Glutamatergic neuron (in vitro differentiated cells): ENCODE measurements at regions not wholly inside any gene's neighbourhood (a gene's known extent, or its start where the extent isn't known, plus 50 kb on each side); places are given as distances from the start of the nearest gene placed in this dataset.

Experiments used
- DNase-seq: peaks from one replicate; pipeline ENCODE4 v3.0.0; 2022
- H3K27ac Mint-ChIP-seq: one replicate; pipeline ENCODE4 v1.8.0; 2020; ENCODE audit warnings: mild to moderate bottlenecking, mixed read lengths, inconsistent platforms; ENCODE audit not compliant: unreplicated experiment
- H3K27me3 Mint-ChIP-seq: one replicate; pipeline ENCODE4 v1.8.0; 2020; ENCODE audit warnings: mild to moderate bottlenecking, moderate library complexity, mixed read lengths, inconsistent platforms; ENCODE audit not compliant: unreplicated experiment
- H3K36me3 Mint-ChIP-seq: one replicate; pipeline ENCODE4 v1.8.0; 2020; ENCODE audit warnings: mild to moderate bottlenecking, mixed read lengths, inconsistent platforms; ENCODE audit not compliant: unreplicated experiment
- H3K4me1 Mint-ChIP-seq: one replicate; pipeline ENCODE4 v1.8.0; 2020; ENCODE audit warnings: mild to moderate bottlenecking, low read depth, mixed read lengths, inconsistent platforms; ENCODE audit not compliant: unreplicated experiment
- H3K4me3 Mint-ChIP-seq: one replicate; pipeline ENCODE4 v1.8.0; 2020; ENCODE audit warnings: mild to moderate bottlenecking, mixed read lengths, inconsistent platforms; ENCODE audit not compliant: unreplicated experiment
- H3K9me3 Mint-ChIP-seq: one replicate; pipeline ENCODE4 v1.8.0; 2020; ENCODE audit warnings: mild to moderate bottlenecking, moderate library complexity, mixed read lengths, inconsistent platforms; ENCODE audit not compliant: unreplicated experiment
- TF ChIP-seq, protein P1 (sequence below): fragments of 200-600 bp; sonication (generic); IDR thresholded peaks from one replicate; pipeline ENCODE4 v1.5.0; 2021; ENCODE audit not compliant: partially characterized antibody, unreplicated experiment

DNA sequence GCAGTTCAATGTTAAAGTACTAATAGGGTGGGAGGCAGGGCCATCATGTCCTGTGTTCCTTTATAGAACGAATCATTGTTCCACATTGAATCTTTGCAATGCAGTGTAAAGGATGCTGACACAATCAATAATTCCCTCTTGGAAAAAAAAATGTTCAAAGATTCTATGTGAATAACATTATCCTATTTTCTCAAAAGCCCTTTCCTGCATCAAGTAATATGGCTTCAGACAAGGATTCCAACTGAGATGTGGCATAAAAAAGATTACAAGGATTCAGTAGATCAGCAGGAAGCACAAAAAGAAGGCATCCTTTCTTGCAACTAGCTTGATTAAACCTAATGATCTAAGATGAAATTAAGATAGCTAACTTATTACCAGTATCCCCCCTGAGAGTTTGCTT is 454.0 kb upstream of the CADM2 start:
- DNase-seq = no peak
- no peaks in the 10 kb centered on the region for H3K36me3 Mint-ChIP-seq
- no peak overlapping the region for H3K4me3 Mint-ChIP-seq
- H3K9me3 Mint-ChIP-seq = no peaks in the 10 kb centered on the region
- TF ChIP-seq, protein P1, sequence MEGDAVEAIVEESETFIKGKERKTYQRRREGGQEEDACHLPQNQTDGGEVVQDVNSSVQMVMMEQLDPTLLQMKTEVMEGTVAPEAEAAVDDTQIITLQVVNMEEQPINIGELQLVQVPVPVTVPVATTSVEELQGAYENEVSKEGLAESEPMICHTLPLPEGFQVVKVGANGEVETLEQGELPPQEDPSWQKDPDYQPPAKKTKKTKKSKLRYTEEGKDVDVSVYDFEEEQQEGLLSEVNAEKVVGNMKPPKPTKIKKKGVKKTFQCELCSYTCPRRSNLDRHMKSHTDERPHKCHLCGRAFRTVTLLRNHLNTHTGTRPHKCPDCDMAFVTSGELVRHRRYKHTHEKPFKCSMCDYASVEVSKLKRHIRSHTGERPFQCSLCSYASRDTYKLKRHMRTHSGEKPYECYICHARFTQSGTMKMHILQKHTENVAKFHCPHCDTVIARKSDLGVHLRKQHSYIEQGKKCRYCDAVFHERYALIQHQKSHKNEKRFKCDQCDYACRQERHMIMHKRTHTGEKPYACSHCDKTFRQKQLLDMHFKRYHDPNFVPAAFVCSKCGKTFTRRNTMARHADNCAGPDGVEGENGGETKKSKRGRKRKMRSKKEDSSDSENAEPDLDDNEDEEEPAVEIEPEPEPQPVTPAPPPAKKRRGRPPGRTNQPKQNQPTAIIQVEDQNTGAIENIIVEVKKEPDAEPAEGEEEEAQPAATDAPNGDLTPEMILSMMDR = no peak
- no peaks in the 10 kb centered on the region for H3K4me1 Mint-ChIP-seq
- no peaks in the 10 kb centered on the region for H3K27me3 Mint-ChIP-seq
- H3K27ac Mint-ChIP-seq = no peak overlapping the region

DNA sequence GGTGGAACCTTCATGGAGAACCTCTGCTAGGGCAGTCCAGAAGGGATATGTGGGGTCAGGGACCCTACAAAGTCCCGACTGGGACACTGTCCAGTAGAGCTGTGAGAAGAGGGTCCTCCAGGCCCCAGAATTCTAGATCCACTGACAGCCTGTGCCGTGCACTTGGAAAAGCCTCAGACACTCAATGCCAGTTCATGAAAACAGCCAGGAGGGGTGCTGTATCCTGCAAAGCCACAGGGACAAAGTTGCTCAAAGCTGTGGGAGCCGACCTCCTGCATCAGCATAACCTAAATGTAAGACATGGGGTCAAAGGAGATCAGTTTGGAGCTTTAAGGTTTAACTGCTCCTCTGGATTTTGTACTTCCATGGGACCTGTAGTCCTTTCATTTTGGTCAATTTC is 448.8 kb upstream of the CADM2 start:
- H3K9me3 Mint-ChIP-seq = peaks cover 2% of the 10 kb centered on the region
- no peak overlapping the region for H3K27ac Mint-ChIP-seq
- H3K36me3 Mint-ChIP-seq = no peaks in the 10 kb centered on the region
- no peaks in the 10 kb centered on the region for H3K4me1 Mint-ChIP-seq
- no peak for DNase-seq
- no peaks in the 10 kb centered on the region for H3K27me3 Mint-ChIP-seq
- TF ChIP-seq, protein P1 = no peak
- H3K4me3 Mint-ChIP-seq = no peak overlapping the region

DNA sequence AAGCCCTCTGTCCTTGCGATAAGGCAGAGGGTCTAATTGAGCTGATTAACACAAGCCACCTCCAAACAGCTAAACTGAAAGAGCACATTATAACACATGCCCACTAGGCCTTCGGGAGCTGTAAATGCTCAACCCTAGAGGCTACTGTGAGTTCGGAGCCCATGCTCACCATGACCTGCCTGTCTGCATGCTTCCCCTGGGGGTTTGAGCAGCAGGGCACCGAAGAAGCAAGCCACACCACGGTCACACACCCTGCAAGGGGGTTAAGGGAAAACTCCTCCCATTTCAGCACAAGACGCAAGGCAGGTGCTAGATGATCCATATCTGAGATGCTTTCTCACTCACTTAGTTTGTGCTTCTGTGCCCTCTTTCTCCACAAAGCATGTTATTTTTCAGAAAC is 435.9 kb upstream of the CADM2 start:
- Mint-ChIP-seq H3K4me1 (peaks cover 24% of the 10 kb centered on the region), H3K27ac (no peak overlapping the region), H3K27me3 (peaks cover 2% of the 10 kb centered on the region), H3K4me3 (no peak overlapping the region), H3K36me3 (peaks cover 8% of the 10 kb centered on the region), H3K9me3 (no peaks in the 10 kb centered on the region)
- no peak for DNase-seq
- TF ChIP-seq, protein P1 = no peak

DNA sequence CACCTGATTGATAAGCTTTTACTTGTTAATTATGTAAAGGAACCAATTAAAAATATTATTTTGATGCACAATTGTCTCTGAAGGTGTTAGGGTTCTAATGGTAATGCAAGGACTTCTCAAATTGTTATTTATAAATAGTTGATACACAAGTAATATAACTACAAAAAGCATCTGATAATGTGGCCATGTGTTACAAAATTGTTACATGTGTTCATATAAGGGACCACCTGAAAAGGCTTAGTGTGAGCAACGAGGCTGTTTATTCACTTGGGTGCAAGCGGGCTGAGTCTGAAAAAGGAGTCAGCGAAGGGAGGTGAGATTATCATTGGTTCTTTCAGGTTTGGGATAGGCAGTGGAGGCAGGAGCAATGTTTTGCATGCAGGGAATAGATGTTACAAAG is 421.9 kb upstream of the CADM2 start:
- Mint-ChIP-seq H3K27me3 (no peaks in the 10 kb centered on the region), H3K27ac (no peak overlapping the region), H3K9me3 (peaks cover 5% of the 10 kb centered on the region), H3K4me3 (no peak overlapping the region), H3K36me3 (peaks cover 11% of the 10 kb centered on the region), H3K4me1 (no peaks in the 10 kb centered on the region)
- TF ChIP-seq, protein P1 = no peak
- DNase-seq = no peak

DNA sequence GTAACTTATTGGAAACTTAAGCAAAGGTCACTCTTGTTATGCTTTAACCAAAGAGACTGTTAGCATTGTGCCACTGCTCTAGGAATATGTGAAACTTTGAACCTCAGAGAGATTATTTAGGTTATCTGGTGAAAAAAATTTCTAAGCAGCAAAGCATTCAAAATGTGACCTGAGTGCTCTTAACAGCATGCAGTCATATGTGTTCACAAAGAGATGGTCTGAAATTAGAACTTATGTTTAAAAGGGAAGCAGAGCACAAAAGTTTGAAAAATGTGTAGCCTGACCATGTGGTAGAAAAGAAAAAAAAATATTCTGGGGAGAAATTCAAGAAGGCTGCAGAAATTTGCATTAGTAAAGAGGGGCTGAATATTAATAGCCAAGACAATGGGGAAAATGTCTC is 420.2 kb upstream of the CADM2 start:
- H3K27me3 Mint-ChIP-seq = no peaks in the 10 kb centered on the region
- no peak overlapping the region for H3K4me3 Mint-ChIP-seq
- TF ChIP-seq, protein P1 = no peak
- peaks cover 4% of the 10 kb centered on the region for H3K36me3 Mint-ChIP-seq
- H3K9me3 Mint-ChIP-seq = peaks cover 5% of the 10 kb centered on the region
- no peaks in the 10 kb centered on the region for H3K4me1 Mint-ChIP-seq
- no peak for DNase-seq
- no peak overlapping the region for H3K27ac Mint-ChIP-seq
